Esophagus muscularis mucosa (tissue), 3 donors: ENCODE measurements at regions not wholly inside any gene's neighbourhood (a gene's known extent, or its start where the extent isn't known, plus 50 kb on each side); places are given as distances from the start of the nearest gene placed in this dataset.

Source experiments
- POLR2A ChIP-seq: fragments of 450-650 bp; IDR thresholded peaks from one replicate; pipeline ENCODE4 v1.6.1; 2017; ENCODE audit warnings: antibody characterized with exemption, moderate library complexity, mild to moderate bottlenecking, low read depth
- POLR2AphosphoS5 ChIP-seq, 2 donors: sonication (generic); formaldehyde crosslinking; IDR thresholded peaks; one replicate each; pipeline ENCODE4 v1.6.1; 2017; ENCODE audit warnings: antibody characterized with exemption in 2 of 2
- TF ChIP-seq, protein P1 (sequence below), 3 experiments: fragments of 200-600 bp in 2 of 3; fragments of 450-650 bp in 1 of 3; sonication (generic) in 2 of 3; IDR thresholded peaks; one replicate each; pipeline ENCODE4 v1.5.1; 2017 to 2019; ENCODE audit warnings: antibody characterized with exemption in 3 of 3, mild to moderate bottlenecking in 2 of 3, moderate library complexity in 1 of 3

DNA sequence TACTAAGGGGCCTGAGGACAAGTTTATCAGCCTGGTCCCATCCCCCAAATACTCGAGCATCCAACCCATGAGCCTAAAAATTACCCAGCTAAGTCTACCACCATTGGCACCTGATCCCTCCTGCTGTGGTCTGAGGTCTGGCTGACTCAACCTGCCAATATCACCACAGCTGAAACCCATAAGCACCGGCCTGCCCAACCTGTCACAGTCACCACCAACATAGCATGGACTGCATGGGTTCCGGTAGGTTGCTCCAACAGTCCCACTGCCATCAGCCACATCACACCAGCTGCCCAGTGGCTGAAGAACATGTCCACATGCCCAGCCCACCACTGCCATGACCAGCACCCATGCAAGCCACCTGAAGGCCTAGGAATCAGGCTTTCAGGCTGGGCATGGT is 495.0 kb downstream of the PRELID2 start:
- TF ChIP-seq POLR2A (no peak), POLR2AphosphoS5 (IDR thresholded peaks at IDR 0.05) (no peak)
- TF ChIP-seq, protein P1, sequence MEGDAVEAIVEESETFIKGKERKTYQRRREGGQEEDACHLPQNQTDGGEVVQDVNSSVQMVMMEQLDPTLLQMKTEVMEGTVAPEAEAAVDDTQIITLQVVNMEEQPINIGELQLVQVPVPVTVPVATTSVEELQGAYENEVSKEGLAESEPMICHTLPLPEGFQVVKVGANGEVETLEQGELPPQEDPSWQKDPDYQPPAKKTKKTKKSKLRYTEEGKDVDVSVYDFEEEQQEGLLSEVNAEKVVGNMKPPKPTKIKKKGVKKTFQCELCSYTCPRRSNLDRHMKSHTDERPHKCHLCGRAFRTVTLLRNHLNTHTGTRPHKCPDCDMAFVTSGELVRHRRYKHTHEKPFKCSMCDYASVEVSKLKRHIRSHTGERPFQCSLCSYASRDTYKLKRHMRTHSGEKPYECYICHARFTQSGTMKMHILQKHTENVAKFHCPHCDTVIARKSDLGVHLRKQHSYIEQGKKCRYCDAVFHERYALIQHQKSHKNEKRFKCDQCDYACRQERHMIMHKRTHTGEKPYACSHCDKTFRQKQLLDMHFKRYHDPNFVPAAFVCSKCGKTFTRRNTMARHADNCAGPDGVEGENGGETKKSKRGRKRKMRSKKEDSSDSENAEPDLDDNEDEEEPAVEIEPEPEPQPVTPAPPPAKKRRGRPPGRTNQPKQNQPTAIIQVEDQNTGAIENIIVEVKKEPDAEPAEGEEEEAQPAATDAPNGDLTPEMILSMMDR (IDR thresholded peaks at IDR 0.05) = no peak
